MM.1S (cell line): ENCODE measurements at regions not wholly inside any gene's neighbourhood (a gene's known extent, or its start where the extent isn't known, plus 50 kb on each side); places are given as distances from the start of the nearest gene placed in this dataset.

Experiments used
- CTCF ChIP-seq: fragments of 300-600 bp; sonication (generic); IDR thresholded peaks from 2 replicates; pipeline ENCODE4 v1.5.1; 2016; ENCODE audit warnings: antibody characterized with exemption, low read length, mixed read lengths
- EZH2 ChIP-seq: fragments of 300-600 bp; sonication (generic); optimal IDR thresholded peaks from 2 replicates; pipeline ENCODE3; 2017; ENCODE audit warnings: low read depth, mild to moderate bottlenecking, antibody characterized with exemption, low read length, mixed read lengths

GRCh38 chr12:46445551-46446235 lies 73.1 kb upstream of the SLC38A2 start:
- TF ChIP-seq CTCF = no peak
- TF ChIP-seq EZH2 = no peak
